Peyer's patch (tissue), 4 donors: ENCODE measurements at regions not wholly inside any gene's neighbourhood (a gene's known extent, or its start where the extent isn't known, plus 50 kb on each side); places are given as distances from the start of the nearest gene placed in this dataset.

Experiments
- POLR2A ChIP-seq, 2 donors: fragments of 450-650 bp; IDR thresholded peaks; one replicate each; pipeline ENCODE4 v1.5.1; 2017; ENCODE audit warnings: antibody characterized with exemption in 2 of 2, mild to moderate bottlenecking in 2 of 2, moderate library complexity in 2 of 2
- TF ChIP-seq, protein P1 (sequence below), 6 experiments: fragments of 450-650 bp in 4 of 6; fragments of 200-600 bp in 2 of 6; sonication (generic) in 1 of 6; IDR thresholded peaks; one replicate each; pipeline ENCODE4 v1.5.1; 2017 to 2019; ENCODE audit warnings: antibody characterized with exemption in 6 of 6, mild to moderate bottlenecking in 3 of 6, moderate library complexity in 1 of 6

DNA sequence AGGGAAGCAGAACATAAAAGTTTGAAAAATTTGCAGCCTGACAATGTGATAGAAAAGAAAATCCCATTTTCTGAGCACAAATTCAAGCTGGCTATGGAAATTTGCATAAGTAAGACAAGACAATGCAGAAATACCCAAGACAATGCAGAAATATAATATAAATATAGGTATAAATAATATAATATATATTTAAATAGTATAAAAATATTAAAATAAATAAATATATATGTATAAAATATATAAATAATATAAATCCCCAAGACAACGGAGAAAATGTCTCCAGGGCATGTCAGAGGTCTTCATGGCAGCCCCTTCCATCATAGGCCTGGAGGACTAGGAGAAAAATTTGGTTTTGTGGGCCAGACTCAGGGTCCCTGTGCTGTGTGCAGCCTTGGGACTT is 125.0 kb upstream of the AADAT start:
- TF ChIP-seq, protein P1, sequence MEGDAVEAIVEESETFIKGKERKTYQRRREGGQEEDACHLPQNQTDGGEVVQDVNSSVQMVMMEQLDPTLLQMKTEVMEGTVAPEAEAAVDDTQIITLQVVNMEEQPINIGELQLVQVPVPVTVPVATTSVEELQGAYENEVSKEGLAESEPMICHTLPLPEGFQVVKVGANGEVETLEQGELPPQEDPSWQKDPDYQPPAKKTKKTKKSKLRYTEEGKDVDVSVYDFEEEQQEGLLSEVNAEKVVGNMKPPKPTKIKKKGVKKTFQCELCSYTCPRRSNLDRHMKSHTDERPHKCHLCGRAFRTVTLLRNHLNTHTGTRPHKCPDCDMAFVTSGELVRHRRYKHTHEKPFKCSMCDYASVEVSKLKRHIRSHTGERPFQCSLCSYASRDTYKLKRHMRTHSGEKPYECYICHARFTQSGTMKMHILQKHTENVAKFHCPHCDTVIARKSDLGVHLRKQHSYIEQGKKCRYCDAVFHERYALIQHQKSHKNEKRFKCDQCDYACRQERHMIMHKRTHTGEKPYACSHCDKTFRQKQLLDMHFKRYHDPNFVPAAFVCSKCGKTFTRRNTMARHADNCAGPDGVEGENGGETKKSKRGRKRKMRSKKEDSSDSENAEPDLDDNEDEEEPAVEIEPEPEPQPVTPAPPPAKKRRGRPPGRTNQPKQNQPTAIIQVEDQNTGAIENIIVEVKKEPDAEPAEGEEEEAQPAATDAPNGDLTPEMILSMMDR (IDR thresholded peaks at IDR 0.05), result no peak
- TF ChIP-seq POLR2A (IDR thresholded peaks at IDR 0.05), result no peak
